ENCODE measurements at regions not wholly inside any gene's neighbourhood (a gene's known extent, or its start where the extent isn't known, plus 50 kb on each side); places are given as distances from the start of the nearest gene placed in this dataset.

GRCh38 chr15:27690290-27690689, 408.8 kb downstream of the OCA2 start:
- H3K9me2 ChIP-seq (ENCODE audit: insufficient read depth, low read length), result no peaks in the 10 kb centered on the region
- TF ChIP-seq CTCF (conservative IDR thresholded peaks at IDR 0.05; ENCODE audit: low read length) (no peak), EZH2phosphoT487 (IDR thresholded peaks at IDR 0.05; ENCODE audit: borderline replicate concordance, low read depth, low read length) (no peak)
- H4K20me1 ChIP-seq (ENCODE audit: insufficient read depth, low read length), result no peaks in the 10 kb centered on the region
- no peaks in the 10 kb centered on the region for H3K79me2 ChIP-seq (ENCODE audit: insufficient read depth, low read depth, low read length)
- H3K27ac ChIP-seq (ENCODE audit: low read depth, low read length, poor library complexity, severe bottlenecking), result no peak overlapping the region
- H3K4me1 ChIP-seq (ENCODE audit: insufficient read depth, low read length, poor library complexity, severe bottlenecking), result no peaks in the 10 kb centered on the region
- intact Hi-C loops (cut with micrococcal nuclease; ENCODE audit: unreplicated experiment), result no loop called here
- no peaks in the 10 kb centered on the region for H3K9me3 ChIP-seq (ENCODE audit: low read length)
- H3K4me2 ChIP-seq (ENCODE audit: low read length), result no peak overlapping the region
- no peak overlapping the region for H2AFZ ChIP-seq (ENCODE audit: low read length)
- H3K36me3 ChIP-seq (ENCODE audit: insufficient read depth, low read length), result no peaks in the 10 kb centered on the region
- no TSS peak for BruUV-seq (replicated peaks)
- no peak for DNase-seq (ENCODE audit: low spot score)
- CTCF ChIA-PET (ENCODE audit: unreplicated experiment), result no interaction called here
- no peak overlapping the region for H3K4me3 ChIP-seq (ENCODE audit: low read depth, low read length, poor library complexity, severe bottlenecking)
- POLR2A ChIA-PET, result no interaction called here

- Histone ChIP-seq H3K4me2 (ENCODE audit: low read length) (no peak overlapping the region), H3K36me3 (ENCODE audit: insufficient read depth, low read length) (no peaks in the 10 kb centered on the region), H3K9me2 (ENCODE audit: insufficient read depth, low read length) (no peaks in the 10 kb centered on the region), H3K27ac (ENCODE audit: low read depth, low read length, poor library complexity, severe bottlenecking) (no peak overlapping the region), H2AFZ (ENCODE audit: low read length) (no peak overlapping the region), H4K20me1 (ENCODE audit: insufficient read depth, low read length) (no peaks in the 10 kb centered on the region), H3K4me1 (ENCODE audit: insufficient read depth, low read length, poor library complexity, severe bottlenecking) (no peaks in the 10 kb centered on the region), H3K9me3 (ENCODE audit: low read length) (no peaks in the 10 kb centered on the region), H3K79me2 (ENCODE audit: insufficient read depth, low read depth, low read length) (no peaks in the 10 kb centered on the region), H3K4me3 (ENCODE audit: low read depth, low read length, poor library complexity, severe bottlenecking) (no peak overlapping the region)
- BruUV-seq (replicated peaks), result no TSS peak
- ChIA-PET POLR2A (no interaction called here), CTCF (ENCODE audit: unreplicated experiment) (no interaction called here)
- DNase-seq (ENCODE audit: low spot score), result no peak
- intact Hi-C loops (cut with micrococcal nuclease; ENCODE audit: unreplicated experiment), result no loop called here
- no peak for TF ChIP-seq CTCF (conservative IDR thresholded peaks at IDR 0.05; ENCODE audit: low read length)
- TF ChIP-seq EZH2phosphoT487 (IDR thresholded peaks at IDR 0.05; ENCODE audit: borderline replicate concordance, low read depth, low read length), result no peak
Observed at GRCh38 chr15:27686971-27687370, 412.1 kb downstream of the OCA2 start.

GRCh38 chr15:27686369-27686768, 412.7 kb downstream of the OCA2 start:
- BruUV-seq (replicated peaks), result no TSS peak
- H3K9me3 ChIP-seq (ENCODE audit: low read length), result no peaks in the 10 kb centered on the region
- H3K4me3 ChIP-seq (ENCODE audit: low read depth, low read length, poor library complexity, severe bottlenecking), result no peak overlapping the region
- no peaks in the 10 kb centered on the region for H3K79me2 ChIP-seq (ENCODE audit: insufficient read depth, low read depth, low read length)
- ChIA-PET POLR2A (no interaction called here), CTCF (ENCODE audit: unreplicated experiment) (no interaction called here)
- H3K27ac ChIP-seq (ENCODE audit: low read depth, low read length, poor library complexity, severe bottlenecking), result no peak overlapping the region
- TF ChIP-seq CTCF (conservative IDR thresholded peaks at IDR 0.05; ENCODE audit: low read length) (no peak), EZH2phosphoT487 (IDR thresholded peaks at IDR 0.05; ENCODE audit: borderline replicate concordance, low read depth, low read length) (no peak)
- no peak overlapping the region for H2AFZ ChIP-seq (ENCODE audit: low read length)
- intact Hi-C loops (cut with micrococcal nuclease; ENCODE audit: unreplicated experiment), result no loop called here
- H4K20me1 ChIP-seq (ENCODE audit: insufficient read depth, low read length), result no peaks in the 10 kb centered on the region
- no peaks in the 10 kb centered on the region for H3K4me1 ChIP-seq (ENCODE audit: insufficient read depth, low read length, poor library complexity, severe bottlenecking)
- H3K36me3 ChIP-seq (ENCODE audit: insufficient read depth, low read length), result no peaks in the 10 kb centered on the region
- DNase-seq (ENCODE audit: low spot score), result no peak
- no peak overlapping the region for H3K4me2 ChIP-seq (ENCODE audit: low read length)
- H3K9me2 ChIP-seq (ENCODE audit: insufficient read depth, low read length), result no peaks in the 10 kb centered on the region
